H1 (cell line): ENCODE measurements at regions not wholly inside any gene's neighbourhood (a gene's known extent, or its start where the extent isn't known, plus 50 kb on each side); places are given as distances from the start of the nearest gene placed in this dataset.

Source experiments
- CBX5 ChIP-seq: fragments of 300-800, 300-1000 bp; sonication (generic); IDR thresholded peaks from 2 replicates; pipeline ENCODE4 v1.7.1; 2016; ENCODE audit warnings: antibody characterized with exemption, low read length, low read depth
- EZH2 ChIP-seq: fragments of 200-600 bp; sonication (generic); IDR thresholded peaks from 2 replicates; pipeline ENCODE4 v1.7.1; 2012; ENCODE audit warnings: low read depth, mild to moderate bottlenecking, moderate library complexity, low read length, inconsistent platforms; ENCODE audit not compliant: severe bottlenecking
- POLR2A ChIP-seq, 2 experiments: IDR thresholded peaks; 1 replicate in 1 of 2; 2 replicates in 1 of 2; pipeline ENCODE4 v1.6.1; 2011; ENCODE audit warnings: low read depth in 2 of 2, low read length in 2 of 2, mild to moderate bottlenecking in 2 of 2; ENCODE audit errors: control extremely low read depth in 1 of 2
- POLR2AphosphoS5 ChIP-seq: IDR thresholded peaks from 2 replicates; pipeline ENCODE4 v1.6.1; 2011; ENCODE audit warnings: low read depth, low read length
- RBBP5 ChIP-seq: IDR thresholded peaks from 2 replicates; pipeline ENCODE4 v1.7.1; 2012; ENCODE audit warnings: low read depth, mild to moderate bottlenecking, inconsistent platforms, low read length, moderate library complexity, borderline replicate concordance
- RNF2 ChIP-seq: fragments of 200-900, 300-1000 bp; sonication (generic); IDR thresholded peaks from 2 replicates; pipeline ENCODE4 v1.7.1; 2016; ENCODE audit warnings: borderline replicate concordance, low read depth, mild to moderate bottlenecking, antibody characterized with exemption, low read length; ENCODE audit not compliant: poor library complexity, severe bottlenecking; ENCODE audit errors: missing control alignments
- TF ChIP-seq, protein P1 (sequence below): IDR thresholded peaks from 2 replicates; pipeline ENCODE4 v1.6.1; 2011; ENCODE audit warnings: low read length, improper control_type of control experiment
- TF ChIP-seq, protein P2 (sequence below), 3 experiments: IDR thresholded peaks; 1 replicate in 2 of 3; 2 replicates in 1 of 3; pipeline versions ENCODE4 v1.5.1 to v1.6.1; 2011; ENCODE audit warnings: low read length in 3 of 3, mild to moderate bottlenecking in 3 of 3, inconsistent platforms in 2 of 3, low read depth in 1 of 3, moderate library complexity in 1 of 3; ENCODE audit not compliant: insufficient read depth in 1 of 3; ENCODE audit errors: control extremely low read depth in 1 of 3

DNA sequence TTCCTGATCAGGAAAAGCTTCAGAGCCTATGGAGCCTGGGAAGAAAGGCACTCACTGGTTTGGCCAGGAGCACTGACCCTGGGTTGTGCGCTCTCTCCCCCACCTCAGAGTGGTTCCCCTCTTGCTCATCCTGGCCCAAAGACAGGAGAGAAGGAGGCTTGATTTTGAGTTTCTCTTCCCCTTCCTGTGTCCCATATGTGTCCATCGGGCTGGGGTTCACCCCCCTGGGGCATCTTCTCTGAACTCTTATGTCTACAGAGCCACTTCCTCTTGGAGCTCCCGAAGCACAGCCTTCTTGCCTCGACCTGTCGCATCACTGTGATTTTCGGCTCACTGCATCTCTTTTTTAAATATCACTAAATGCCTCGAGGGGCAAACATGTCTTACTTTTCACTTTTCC is 692.3 kb downstream of the RNF144A start:
- no peak for TF ChIP-seq CBX5
- no peak for TF ChIP-seq POLR2A (IDR thresholded peaks at IDR 0.05; ENCODE audit: control extremely low read depth in 1 of 2, low read depth in 2 of 2, low read length in 2 of 2)
- TF ChIP-seq RBBP5, result no peak
- no peak for TF ChIP-seq RNF2
- TF ChIP-seq, protein P1, sequence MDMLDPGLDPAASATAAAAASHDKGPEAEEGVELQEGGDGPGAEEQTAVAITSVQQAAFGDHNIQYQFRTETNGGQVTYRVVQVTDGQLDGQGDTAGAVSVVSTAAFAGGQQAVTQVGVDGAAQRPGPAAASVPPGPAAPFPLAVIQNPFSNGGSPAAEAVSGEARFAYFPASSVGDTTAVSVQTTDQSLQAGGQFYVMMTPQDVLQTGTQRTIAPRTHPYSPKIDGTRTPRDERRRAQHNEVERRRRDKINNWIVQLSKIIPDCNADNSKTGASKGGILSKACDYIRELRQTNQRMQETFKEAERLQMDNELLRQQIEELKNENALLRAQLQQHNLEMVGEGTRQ, result no peak
- TF ChIP-seq, protein P2, sequence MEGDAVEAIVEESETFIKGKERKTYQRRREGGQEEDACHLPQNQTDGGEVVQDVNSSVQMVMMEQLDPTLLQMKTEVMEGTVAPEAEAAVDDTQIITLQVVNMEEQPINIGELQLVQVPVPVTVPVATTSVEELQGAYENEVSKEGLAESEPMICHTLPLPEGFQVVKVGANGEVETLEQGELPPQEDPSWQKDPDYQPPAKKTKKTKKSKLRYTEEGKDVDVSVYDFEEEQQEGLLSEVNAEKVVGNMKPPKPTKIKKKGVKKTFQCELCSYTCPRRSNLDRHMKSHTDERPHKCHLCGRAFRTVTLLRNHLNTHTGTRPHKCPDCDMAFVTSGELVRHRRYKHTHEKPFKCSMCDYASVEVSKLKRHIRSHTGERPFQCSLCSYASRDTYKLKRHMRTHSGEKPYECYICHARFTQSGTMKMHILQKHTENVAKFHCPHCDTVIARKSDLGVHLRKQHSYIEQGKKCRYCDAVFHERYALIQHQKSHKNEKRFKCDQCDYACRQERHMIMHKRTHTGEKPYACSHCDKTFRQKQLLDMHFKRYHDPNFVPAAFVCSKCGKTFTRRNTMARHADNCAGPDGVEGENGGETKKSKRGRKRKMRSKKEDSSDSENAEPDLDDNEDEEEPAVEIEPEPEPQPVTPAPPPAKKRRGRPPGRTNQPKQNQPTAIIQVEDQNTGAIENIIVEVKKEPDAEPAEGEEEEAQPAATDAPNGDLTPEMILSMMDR (IDR thresholded peaks at IDR 0.05; ENCODE audit: control extremely low read depth in 1 of 3, insufficient read depth in 1 of 3, low read depth in 1 of 3, low read length in 3 of 3), result no peak
- TF ChIP-seq EZH2, result no peak
- TF ChIP-seq POLR2AphosphoS5, result no peak
